ENCODE measurements at regions not wholly inside any gene's neighbourhood (a gene's known extent, or its start where the extent isn't known, plus 50 kb on each side); places are given as distances from the start of the nearest gene placed in this dataset.
A peak's percentile ranks its signal among the peaks of the same experiment; 100 is the strongest.

DNA sequence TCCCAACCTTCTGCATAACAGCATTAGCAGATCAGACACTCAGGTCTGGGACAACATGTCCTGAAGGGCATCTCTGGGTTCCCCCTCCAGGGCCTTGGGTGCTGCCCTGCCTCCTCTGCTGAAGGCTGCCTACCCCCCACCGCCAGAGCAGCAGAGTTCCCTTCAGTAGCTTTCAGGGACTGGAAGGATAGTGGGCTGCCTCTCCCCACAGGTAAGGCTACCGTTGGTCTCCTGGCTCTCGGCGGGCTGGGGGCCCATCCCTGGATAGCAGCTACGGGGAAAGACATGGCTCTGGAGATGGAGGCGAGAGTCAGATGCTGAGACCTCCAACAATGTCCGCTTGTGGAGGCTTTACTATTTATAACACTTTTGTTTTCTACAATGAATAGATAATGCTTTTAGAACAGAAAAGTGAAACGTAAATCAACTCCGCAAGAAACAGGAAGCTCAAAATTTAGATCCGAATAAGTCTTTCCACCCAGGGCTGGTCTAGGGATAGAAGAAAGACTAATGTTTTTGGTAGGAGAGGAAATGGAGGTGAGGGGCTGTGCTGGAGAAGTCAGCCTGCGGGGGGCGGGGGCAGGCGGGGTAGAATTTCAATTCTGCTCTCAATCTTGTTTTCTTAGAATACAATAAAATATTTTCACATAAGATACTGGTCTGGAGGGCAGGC, 58.4 kb downstream of the ARL4C start:
- no peak for DNase-seq

DNA sequence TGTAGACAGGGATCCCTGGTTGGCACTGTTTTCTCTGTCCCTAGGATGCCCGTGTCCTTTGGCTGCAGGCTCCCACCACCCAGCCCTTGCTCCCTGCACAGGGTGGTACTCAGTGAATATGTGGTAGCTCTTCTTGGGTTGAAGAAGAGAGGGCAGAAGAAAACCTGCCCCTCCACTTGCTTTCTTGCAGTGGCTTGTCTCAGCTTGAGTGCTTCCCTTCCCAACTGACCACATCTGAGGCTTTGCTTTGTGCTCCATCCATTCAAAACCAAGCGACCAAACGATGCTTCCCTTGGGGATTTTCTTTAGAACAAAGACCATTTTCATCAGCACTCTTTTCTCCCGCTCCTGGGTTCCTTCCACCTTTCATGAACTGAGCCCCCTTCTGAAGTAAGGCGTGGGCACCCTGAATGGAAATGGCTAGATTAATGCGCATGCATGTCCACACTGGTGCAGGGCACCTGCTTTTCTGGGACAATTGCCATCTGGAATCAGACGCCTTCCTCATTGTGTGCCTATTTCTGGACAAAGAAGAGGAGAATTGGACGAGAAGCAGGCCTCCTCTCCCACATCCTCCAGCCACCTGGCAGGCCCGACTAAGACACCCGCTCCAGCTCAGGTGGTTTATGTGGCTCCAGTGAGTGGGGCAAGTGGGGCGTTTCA, 59.1 kb downstream of the ARL4C start:
- no peak for DNase-seq

GRCh38 chr2:234436482-234436837, 60.4 kb downstream of the ARL4C start:
- DNase-seq, result no peak

GRCh38 chr2:234435836-234436481, 60.9 kb downstream of the ARL4C start:
- no peak for DNase-seq

DNA sequence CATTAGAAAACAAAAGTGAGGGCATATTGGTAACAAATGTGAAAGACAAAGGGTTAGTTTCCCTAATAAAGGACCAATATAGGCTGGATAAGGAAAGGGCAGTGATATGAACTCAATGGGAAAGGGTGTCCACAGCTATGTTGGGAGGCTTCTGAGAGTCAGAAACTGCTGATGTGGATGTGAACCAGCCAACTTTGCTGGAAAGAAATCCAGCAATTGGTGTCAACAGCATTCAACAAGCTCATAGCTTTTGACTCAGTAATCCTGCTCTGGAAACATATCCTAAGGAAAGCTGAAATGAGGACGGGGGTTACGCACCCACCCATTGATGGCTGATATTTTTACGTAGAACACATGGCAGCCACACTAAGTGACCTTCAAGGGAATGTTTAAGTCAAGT, 63.7 kb downstream of the ARL4C start:
- no peak for DNase-seq

DNA sequence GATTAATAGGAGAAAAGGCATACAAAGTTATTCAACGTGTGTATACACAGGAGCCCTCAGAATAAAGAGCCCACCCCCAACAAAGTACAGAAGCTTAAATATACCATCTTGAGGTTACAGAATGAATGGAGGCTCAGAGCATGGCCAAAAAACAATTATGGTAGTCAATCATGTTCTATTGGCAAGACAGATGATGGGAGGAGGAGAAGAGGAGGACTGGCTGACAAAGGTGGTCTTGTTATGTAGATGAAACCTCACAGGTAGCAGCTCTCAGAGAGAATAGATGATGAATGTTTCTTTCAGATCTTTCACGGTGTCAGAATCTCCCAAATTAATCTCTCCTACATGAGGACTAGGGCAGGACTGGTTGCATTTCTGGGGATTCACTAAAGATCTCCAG, 66.0 kb downstream of the ARL4C start:
- DNase-seq, result no peak

GRCh38 chr2:234429265-234429664, 67.6 kb downstream of the ARL4C start:
- no peak for DNase-seq

DNA sequence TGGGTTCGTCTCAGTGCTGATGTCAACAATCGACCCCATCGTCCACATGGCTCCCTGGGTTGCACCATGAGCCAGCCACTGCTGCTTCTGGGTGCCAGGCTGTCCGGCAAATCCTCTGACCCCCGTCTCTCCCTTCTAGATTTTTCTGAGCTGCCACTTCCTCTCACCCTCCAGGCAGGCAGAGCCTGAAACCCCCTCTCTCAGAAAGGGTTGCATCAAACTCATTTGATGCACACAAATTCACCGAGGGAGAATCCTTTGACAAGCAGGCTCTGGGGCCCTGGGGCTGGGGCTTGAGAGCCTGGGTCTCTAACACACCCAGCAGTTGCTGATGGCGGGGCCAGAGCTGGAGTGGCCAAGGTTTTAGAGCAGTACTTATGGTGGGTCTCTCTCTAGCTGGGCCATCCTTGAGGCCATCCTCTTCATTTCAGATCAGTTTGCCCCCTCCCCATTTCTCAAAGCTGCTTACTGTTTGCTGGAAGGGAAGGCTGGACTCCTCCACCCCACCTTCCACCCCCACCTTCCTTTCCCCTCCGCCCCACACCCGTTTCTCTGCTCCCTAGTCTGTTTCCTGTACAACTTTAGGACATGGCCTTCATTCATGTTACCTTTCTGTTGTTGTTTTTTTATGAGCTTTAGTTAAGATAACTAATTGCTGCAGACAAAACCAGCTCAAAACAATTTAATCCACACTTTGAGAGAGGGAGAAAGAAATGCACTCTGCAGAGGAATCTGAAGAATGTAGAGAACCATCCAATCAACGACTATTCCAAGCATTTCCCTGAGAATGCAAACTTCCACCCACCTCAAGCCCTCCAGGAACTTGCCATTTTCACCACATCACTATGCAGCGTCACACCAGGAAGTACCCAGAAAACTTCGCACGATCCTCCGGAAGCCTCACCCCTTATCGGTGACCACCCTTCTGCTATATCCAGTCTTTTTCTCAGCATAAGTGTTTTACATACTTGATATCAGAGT, 69.5 kb downstream of the ARL4C start:
- peak in 1 of 2 experiments; percentile 23 for DNase-seq

DNA sequence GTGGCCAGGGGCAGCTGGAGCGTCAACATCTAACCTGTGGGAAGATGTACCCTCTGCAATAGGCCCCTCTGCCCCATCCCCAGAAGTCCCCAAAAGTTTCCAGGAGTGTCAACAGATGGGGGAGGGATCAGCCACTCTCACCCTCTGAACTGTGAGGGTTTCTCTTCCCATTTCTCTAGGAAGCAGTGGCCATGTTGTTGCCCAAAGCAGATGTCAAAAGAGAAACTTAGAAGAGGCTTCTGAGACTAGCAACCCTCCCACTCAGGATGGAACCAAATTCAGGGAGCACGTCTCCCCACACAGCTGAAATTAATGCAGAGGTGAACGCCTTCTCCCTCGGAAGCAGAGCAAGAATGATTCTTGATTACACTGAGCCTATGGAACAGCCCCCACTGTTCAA, 70.3 kb downstream of the ARL4C start:
- DNase-seq, result no peak

DNA sequence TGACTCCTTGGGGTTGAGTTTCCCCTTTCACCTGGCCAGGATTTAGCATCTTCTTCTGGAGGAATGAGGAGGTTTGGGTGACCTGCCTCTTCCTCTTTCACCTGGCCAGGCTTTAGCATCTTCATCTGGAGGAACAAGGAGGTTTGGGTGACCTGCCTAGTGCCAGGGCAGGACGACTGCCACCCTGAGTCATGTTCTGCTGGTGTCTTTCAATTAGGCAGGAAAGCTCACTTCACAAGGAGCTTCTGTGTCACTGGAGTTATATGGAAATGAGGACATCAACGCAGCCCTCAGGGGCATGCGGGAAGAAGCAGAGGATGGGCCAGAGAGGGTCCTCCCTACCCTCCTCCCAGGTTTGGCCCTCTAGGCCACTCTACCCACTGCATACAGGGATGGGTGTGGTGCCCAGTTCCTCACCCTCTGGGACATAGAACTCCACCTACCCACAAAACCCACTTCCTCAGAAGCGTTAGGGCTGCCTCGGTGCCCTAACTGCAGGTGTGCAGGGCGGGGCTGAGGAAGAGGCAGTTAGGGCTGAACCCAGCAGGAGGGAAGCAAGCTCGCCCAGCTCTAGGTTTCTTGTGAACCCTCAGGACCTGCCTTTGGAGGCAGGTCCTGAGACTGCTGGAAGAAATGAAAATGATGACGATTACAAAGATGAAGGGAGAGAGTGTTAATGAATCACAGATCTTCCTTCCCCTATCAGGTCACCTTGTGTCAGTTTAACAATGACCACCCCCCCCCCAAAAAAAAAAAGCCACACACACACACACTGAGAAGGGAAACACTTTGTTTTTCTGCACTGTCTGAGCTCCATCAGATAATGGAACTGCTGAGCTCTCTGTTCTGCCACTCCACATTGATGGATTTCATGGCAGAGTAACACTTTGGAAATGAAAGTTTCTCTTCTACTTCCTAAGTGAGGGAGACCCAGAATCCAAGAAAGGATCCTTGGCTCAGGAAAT, 71.0 kb downstream of the ARL4C start:
- DNase-seq, result no peak

- DNase-seq, result no peak
Observed at GRCh38 chr2:234423884-234424283, 73.0 kb downstream of the ARL4C start.

- no peak for DNase-seq
Observed at GRCh38 chr2:234422981-234423431, 73.9 kb downstream of the ARL4C start.

DNA sequence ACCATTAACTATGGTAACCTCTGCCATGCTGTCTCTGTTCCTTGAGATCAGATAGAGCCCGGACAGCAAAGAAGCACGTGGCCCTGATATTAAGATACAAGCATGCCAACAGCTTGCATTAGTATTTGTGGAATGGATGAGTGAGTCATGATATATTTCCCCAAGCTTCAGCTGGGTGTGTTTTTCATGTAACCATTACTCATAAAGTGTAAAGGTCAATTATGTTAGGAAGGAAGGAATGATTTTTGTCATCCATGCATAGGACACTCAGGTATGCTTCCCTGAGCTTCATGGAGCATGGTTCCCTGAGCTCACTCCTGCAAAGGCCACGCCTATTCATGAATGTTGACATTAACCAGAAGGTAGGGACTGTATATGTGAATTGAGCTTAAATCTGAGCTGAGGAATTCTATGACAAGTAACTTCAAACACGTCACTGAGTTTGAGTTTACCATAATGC, 74.6 kb downstream of the ARL4C start:
- peak; percentile 38 to 79 for DNase-seq

GRCh38 chr2:234420408-234420807, 76.5 kb downstream of the ARL4C start:
- DNase-seq, result no peak

DNA sequence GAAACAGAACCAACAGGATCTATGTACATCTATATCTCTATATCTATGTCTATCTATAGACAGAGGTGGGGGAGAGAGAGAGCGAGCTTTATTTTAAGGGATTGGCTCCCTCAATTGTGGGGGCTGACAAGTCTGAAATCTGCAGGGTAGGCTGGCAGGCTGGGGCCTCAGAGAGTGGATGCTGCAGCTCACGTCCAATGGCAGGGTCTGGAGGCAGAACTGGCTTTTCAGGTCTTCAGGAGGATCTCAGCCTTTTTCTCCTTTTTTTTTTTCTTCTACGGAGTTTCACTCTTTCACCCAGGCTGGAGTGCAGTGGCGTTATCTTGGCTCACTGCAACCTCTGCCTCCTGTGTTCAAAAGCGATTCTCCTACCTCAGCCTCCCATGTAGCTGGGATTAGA, 77.2 kb downstream of the ARL4C start:
- no peak for DNase-seq

DNA sequence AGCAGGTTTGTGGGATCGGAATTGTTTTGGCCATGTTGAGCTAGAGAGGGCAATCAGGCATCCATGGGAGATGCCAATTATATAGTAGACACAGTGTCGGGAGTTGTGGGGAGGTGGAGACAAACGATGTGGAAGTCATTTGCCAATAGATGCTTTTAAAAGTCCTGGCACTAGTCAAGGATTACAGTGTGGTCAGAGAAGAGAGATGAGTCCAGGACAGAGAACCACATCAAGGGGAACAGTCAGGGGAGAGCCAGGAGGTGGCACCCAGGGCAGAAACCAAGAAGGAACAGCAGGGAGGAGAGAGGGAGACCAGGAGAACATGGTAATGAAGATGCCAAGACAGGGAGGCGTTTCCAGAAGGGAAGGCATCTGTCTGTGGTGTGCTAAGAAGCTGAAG, 81.2 kb downstream of the ARL4C start:
- DNase-seq, result no peak

GRCh38 chr2:234414596-234414995, 82.3 kb downstream of the ARL4C start:
- no peak for DNase-seq

DNA sequence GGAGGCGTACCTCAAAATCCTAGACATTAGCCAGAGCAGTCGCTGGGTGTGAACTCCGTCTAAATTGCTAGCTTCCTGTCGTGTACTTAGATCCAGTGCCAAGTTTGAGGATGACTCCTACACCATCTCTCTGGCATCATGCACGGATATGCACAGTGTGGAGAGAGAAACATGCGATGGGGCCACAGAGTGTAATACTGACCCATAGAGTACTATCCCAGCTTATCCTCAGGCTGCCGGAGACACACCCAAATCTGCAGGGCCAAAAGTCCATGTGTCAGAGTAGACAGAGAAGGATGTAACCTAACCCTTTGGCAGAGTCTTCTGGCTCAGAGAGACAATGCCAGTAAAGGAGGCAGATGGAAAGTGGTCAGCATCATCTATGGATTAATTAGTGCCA, 84.2 kb downstream of the ARL4C start:
- no peak for DNase-seq

GRCh38 chr2:234411793-234412192, 85.1 kb downstream of the ARL4C start:
- no peak for DNase-seq

- no peak for DNase-seq
Observed at GRCh38 chr2:234410526-234410925, 86.4 kb downstream of the ARL4C start.

GRCh38 chr2:234409590-234409989, 87.3 kb downstream of the ARL4C start:
- DNase-seq, result no peak

- no peak for DNase-seq
Observed at GRCh38 chr2:234406085-234406484, 90.8 kb downstream of the ARL4C start.

Measured in SW 1271 (cell line).